GM12892 (cell line): ENCODE measurements at regions not wholly inside any gene's neighbourhood (a gene's known extent, or its start where the extent isn't known, plus 50 kb on each side); places are given as distances from the start of the nearest gene placed in this dataset.

Source experiments
- POLR2A ChIP-seq: IDR thresholded peaks from 2 replicates; pipeline ENCODE4 v1.6.1; 2011; ENCODE audit warnings: low read depth, low read length, control low read depth
- POLR2AphosphoS5 ChIP-seq: IDR thresholded peaks from 2 replicates; pipeline ENCODE4 v1.6.1; 2011; ENCODE audit warnings: low read depth, low read length, control low read depth
- TAF1 ChIP-seq: IDR thresholded peaks from 2 replicates; pipeline ENCODE4 v1.6.1; 2011; ENCODE audit warnings: low read depth, mild to moderate bottlenecking, control low read depth, low read length, borderline replicate concordance

DNA sequence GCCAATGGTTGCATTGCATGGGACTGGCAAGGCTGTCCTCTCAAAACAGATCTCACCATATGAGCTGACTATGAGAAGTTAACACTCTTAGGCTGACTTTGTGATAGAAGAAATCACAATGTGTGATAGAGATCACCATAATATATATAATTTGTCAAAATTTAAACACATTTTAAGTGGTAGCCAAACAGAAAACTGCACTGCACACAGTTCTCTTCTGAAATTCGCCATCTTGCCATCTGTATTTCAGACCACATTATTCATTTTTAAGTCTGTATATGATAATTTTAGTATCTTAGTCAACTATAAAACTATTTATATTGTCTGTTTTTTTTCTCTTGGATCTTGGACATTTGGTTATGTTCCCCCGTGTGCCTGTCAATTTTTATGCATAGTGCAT lies 374.7 kb downstream of the AJAP1 start:
- TF ChIP-seq POLR2AphosphoS5 = no peak
- TF ChIP-seq POLR2A = no peak
- TF ChIP-seq TAF1 = no peak
